ENCODE measurements at regions not wholly inside any gene's neighbourhood (a gene's known extent, or its start where the extent isn't known, plus 50 kb on each side); places are given as distances from the start of the nearest gene placed in this dataset.

- no peak for DNase-seq
These were observed 176.2 kb downstream of the TFAP2C start for GRCh38 chr20:56805313-56805712.

- no peak for DNase-seq
These were observed 176.9 kb downstream of the TFAP2C start for GRCh38 chr20:56805966-56806365.

GRCh38 chr20:56806952-56807517 is 177.9 kb downstream of the TFAP2C start:
- DNase-seq = no peak

GRCh38 chr20:56808117-56808725 is 179.1 kb downstream of the TFAP2C start:
- no peak for DNase-seq

- no peak for DNase-seq
These were observed 179.6 kb downstream of the TFAP2C start for GRCh38 chr20:56808732-56809131.

- no peak for DNase-seq
These were observed 180.6 kb downstream of the TFAP2C start for GRCh38 chr20:56809668-56810067.

- DNase-seq = no peak
These were observed 181.0 kb downstream of the TFAP2C start for GRCh38 chr20:56810141-56810540.

GRCh38 chr20:56815796-56816195 is 186.7 kb downstream of the TFAP2C start:
- no peak for DNase-seq

- no peak for DNase-seq
These were observed 187.2 kb downstream of the TFAP2C start for GRCh38 chr20:56816349-56816748.

GRCh38 chr20:56817780-56818675 is 188.9 kb downstream of the TFAP2C start:
- DNase-seq = no peak

- DNase-seq = no peak
These were observed 191.9 kb downstream of the TFAP2C start for GRCh38 chr20:56820984-56821383.

GRCh38 chr20:56826306-56826704 is 197.2 kb downstream of the TFAP2C start:
- no peak for DNase-seq

- no peak for DNase-seq
These were observed 197.9 kb downstream of the TFAP2C start for GRCh38 chr20:56826705-56827665.

- no peak for DNase-seq
These were observed 198.7 kb downstream of the TFAP2C start for GRCh38 chr20:56827763-56828162.

GRCh38 chr20:56828402-56828801 is 199.3 kb downstream of the TFAP2C start:
- no peak for DNase-seq

GRCh38 chr20:56829788-56830385 is 200.8 kb downstream of the TFAP2C start:
- DNase-seq = no peak

GRCh38 chr20:56831795-56832194 is 202.7 kb downstream of the TFAP2C start:
- no peak for DNase-seq

- no peak for DNase-seq
These were observed 204.3 kb downstream of the TFAP2C start for GRCh38 chr20:56833427-56833826.

GRCh38 chr20:56835829-56836550 is 206.9 kb downstream of the TFAP2C start:
- no peak for DNase-seq

- no peak for DNase-seq
These were observed 210.1 kb downstream of the TFAP2C start for GRCh38 chr20:56839222-56839621.

- DNase-seq = no peak
These were observed 210.7 kb downstream of the TFAP2C start for GRCh38 chr20:56839786-56840185.
